Kidney (tissue), 13 donors: ENCODE measurements at regions not wholly inside any gene's neighbourhood (a gene's known extent, or its start where the extent isn't known, plus 50 kb on each side); places are given as distances from the start of the nearest gene placed in this dataset.

ENCODE experiments used
- DNase-seq, 5 donors: peaks; one replicate each; pipeline ENCODE4 v3.0.0-alpha.2; 2013 to 2020
- FAIRE-seq: peaks from 2 replicates; lab custom pipeline; 2012; peaks lifted over from hg19 to GRCh38; lab: Jason Lieb, UNC
- H3K27ac ChIP-seq, 2 donors: one replicate each; pipeline ENCODE4 v1.7.0; 2013; ENCODE audit warnings: low read depth in 2 of 2, low read length in 2 of 2, inconsistent platforms in 1 of 2
- H3K27me3 ChIP-seq: one replicate; pipeline ENCODE4 v1.7.1; 2013; ENCODE audit warnings: low read length, inconsistent platforms; ENCODE audit not compliant: control insufficient read depth, insufficient read depth
- H3K36me3 ChIP-seq, 3 donors: one replicate each; pipeline versions ENCODE4 v1.7.0 to v1.7.1; 2013; ENCODE audit warnings: low read length in 3 of 3, control low read depth in 1 of 3, inconsistent platforms in 1 of 3; ENCODE audit not compliant: insufficient read depth in 3 of 3, control insufficient read depth in 2 of 3
- H3K4me1 ChIP-seq, 3 donors: one replicate each; pipeline versions ENCODE4 v1.7.0 to v1.7.1; 2013; ENCODE audit warnings: low read length in 3 of 3, inconsistent platforms in 1 of 3, low read depth in 1 of 3; ENCODE audit not compliant: control insufficient read depth in 2 of 3, insufficient read depth in 2 of 3
- H3K4me3 ChIP-seq, 3 donors: one replicate each; pipeline versions ENCODE4 v1.7.0 to v1.8.1; 2013; ENCODE audit warnings: low read length in 3 of 3, control low read depth in 1 of 3, inconsistent platforms in 1 of 3
- H3K9ac ChIP-seq, 3 donors: one replicate each; pipeline versions ENCODE4 v1.7.0 to v1.7.1; 2013; ENCODE audit warnings: low read length in 3 of 3, control low read depth in 1 of 3, inconsistent platforms in 1 of 3
- H3K9me3 ChIP-seq, 3 donors: one replicate each; pipeline versions ENCODE4 v1.7.0 to v1.7.1; 2013; ENCODE audit warnings: low read length in 3 of 3, control low read depth in 1 of 3, inconsistent platforms in 1 of 3; ENCODE audit not compliant: control insufficient read depth in 2 of 3, insufficient read depth in 1 of 3
- CTCF ChIP-seq: IDR thresholded peaks from 3 replicates; pipeline ENCODE4 v1.5.1; 2012; ENCODE audit warnings: mild to moderate bottlenecking, moderate library complexity, borderline replicate concordance; ENCODE audit not compliant: insufficient read depth; ENCODE audit errors: extremely low read depth
- intact Hi-C: fragments of 100-400 bp; cut with DNase I; formaldehyde crosslinking; loops from one replicate; pipeline ENCODE4 v1.11.1; 2022
- donor health status: control.
- donor health status: control.
- donor health status: control.
- donor health status: control.
- donor health status: control.
- donor health status: DM: yes; HTN: yes; CAD: no.
- donor health status: Normal renal cell carcinoma (clear cell type).

GRCh38 chr6:48568856-48569255 lies 457.9 kb upstream of the PTCHD4 start:
- Histone ChIP-seq H3K9ac (no peak overlapping the region), H3K27me3 (no peaks in the 10 kb centered on the region), H3K27ac (no peak overlapping the region), H3K9me3 (no peaks in the 10 kb centered on the region), H3K4me3 (no peak overlapping the region), H3K4me1 (no peaks in the 10 kb centered on the region), H3K36me3 (no peaks in the 10 kb centered on the region)
- no peak for FAIRE-seq
- DNase-seq = no peak
- no peak for TF ChIP-seq CTCF
- intact Hi-C loops = no loop called here

DNA sequence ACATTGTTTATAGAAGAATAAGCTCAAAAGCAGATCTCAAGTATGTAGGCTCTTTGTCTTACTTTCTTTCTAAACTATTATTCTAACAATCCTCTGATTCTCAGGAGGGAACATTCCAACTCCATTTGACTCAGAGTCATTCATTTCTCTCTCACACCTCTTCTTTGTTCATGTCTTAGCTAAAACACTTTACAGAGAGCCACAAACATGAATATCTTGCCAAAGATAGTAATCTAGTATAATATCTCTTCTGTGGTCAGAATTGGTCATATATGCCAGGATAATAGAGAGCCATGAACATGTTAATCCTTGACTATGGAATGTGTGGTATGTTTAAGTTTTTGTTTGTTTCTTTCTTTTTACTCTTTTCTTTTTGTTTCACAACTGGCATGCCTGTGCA lies 456.0 kb upstream of the PTCHD4 start:
- no peak overlapping the region for H3K9ac ChIP-seq
- FAIRE-seq (no peak), DNase-seq (no peak)
- H3K9me3 ChIP-seq = no peaks in the 10 kb centered on the region
- H3K36me3 ChIP-seq = no peaks in the 10 kb centered on the region
- no peak for TF ChIP-seq CTCF
- H3K4me1 ChIP-seq = no peaks in the 10 kb centered on the region
- no peak overlapping the region for H3K27ac ChIP-seq
- H3K27me3 ChIP-seq = no peaks in the 10 kb centered on the region
- no peak overlapping the region for H3K4me3 ChIP-seq
- intact Hi-C loops = no loop called here

DNA sequence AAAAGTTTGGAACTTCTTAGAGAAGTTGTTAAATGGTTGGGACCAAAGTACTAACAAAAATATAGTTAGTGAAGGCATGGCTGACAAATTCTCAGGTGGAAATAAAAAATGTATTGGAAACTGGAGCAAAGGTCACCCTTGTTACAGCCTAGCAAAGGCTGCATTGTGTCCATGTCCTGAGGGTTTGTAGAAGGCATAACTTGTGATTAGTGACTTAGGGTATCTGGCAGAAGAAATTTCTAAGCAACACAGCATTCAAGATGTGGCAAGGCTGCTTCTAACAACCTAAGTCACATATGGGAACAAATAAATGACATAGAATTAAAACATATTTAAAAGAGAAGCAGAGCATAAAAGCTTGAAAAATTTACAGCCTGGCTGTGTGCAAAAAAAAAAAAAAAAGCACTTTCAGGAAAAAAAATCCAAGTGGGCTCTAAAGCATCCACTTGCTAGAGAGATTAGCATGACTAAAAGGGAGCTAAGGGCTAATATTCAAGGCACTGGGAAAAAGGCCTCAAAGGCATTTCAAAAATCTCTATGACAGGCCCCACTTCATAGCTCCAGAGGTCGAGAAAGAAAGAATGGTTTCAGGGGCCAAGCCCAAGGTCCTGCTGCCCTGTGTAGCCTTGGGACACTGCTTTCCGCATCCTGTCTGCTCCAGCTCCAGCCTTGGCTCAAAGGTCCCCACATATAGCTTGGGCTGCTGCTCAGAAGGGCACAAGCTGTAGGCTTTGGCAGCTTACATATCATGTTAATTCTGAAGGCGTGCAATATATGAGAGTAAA lies 453.2 kb upstream of the PTCHD4 start:
- H3K27me3 ChIP-seq = no peaks in the 10 kb centered on the region
- H3K9ac ChIP-seq = no peak overlapping the region
- intact Hi-C loops = no loop called here
- DNase-seq (no peak), FAIRE-seq (no peak)
- H3K4me3 ChIP-seq = no peak overlapping the region
- no peak overlapping the region for H3K27ac ChIP-seq
- H3K36me3 ChIP-seq = no peaks in the 10 kb centered on the region
- no peaks in the 10 kb centered on the region for H3K9me3 ChIP-seq
- no peak for TF ChIP-seq CTCF
- no peaks in the 10 kb centered on the region for H3K4me1 ChIP-seq
